RWPE1 (cell line): ENCODE measurements at regions not wholly inside any gene's neighbourhood (a gene's known extent, or its start where the extent isn't known, plus 50 kb on each side); places are given as distances from the start of the nearest gene placed in this dataset.

Source experiments
- CTCF ChIA-PET: fragments of 350-600 bp; sonication (Branson Sonifier 250); formaldehyde crosslinking; extraction: SDS; loops from one replicate; lab custom pipeline; 2021; lab: Yijun Ruan, JAX
- POLR2A ChIA-PET: fragments of 400-600 bp; formaldehyde crosslinking; extraction: SDS; loops from one replicate; lab custom pipeline; 2020; ENCODE audit warnings: antibody characterized with exemption; ENCODE audit not compliant: low non-redundant PET; lab: Yijun Ruan, JAX
- DNase-seq: peaks from one replicate; pipeline ENCODE4 v3.0.0; 2012; ENCODE audit warnings: low spot score
- H3K27ac ChIP-seq: fragments of 450-650 bp; 2 replicates; pipeline ENCODE4 v1.5.1; 2017
- TF ChIP-seq, protein P1 (sequence below): fragments of 450-650 bp; conservative IDR thresholded peaks from 2 replicates; pipeline ENCODE4 v1.5.1; 2017; ENCODE audit warnings: low read depth, mild to moderate bottlenecking

DNA sequence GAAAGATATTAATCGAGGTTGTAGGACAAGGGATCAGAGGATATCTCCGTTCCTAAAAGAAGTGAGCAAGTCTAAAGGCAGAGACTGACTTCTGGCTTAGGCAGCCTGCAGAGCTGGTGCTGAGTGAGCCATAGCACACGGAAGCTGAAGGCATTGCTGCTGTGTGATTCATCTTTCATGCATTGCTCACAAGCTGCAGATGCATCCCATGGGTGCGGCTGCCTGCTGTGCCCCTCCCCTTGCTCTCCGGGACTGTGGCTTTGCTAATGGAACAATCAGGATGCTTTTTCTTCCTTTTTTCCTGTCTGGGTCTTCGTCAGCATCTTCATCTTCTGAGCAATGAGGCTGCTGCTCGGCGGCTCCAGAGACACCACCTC lies 341.4 kb downstream of the DIRAS2 start:
- ChIA-PET CTCF (no interaction called here), POLR2A (no interaction called here)
- peak; percentile 96 for DNase-seq
- TF ChIP-seq, protein P1, sequence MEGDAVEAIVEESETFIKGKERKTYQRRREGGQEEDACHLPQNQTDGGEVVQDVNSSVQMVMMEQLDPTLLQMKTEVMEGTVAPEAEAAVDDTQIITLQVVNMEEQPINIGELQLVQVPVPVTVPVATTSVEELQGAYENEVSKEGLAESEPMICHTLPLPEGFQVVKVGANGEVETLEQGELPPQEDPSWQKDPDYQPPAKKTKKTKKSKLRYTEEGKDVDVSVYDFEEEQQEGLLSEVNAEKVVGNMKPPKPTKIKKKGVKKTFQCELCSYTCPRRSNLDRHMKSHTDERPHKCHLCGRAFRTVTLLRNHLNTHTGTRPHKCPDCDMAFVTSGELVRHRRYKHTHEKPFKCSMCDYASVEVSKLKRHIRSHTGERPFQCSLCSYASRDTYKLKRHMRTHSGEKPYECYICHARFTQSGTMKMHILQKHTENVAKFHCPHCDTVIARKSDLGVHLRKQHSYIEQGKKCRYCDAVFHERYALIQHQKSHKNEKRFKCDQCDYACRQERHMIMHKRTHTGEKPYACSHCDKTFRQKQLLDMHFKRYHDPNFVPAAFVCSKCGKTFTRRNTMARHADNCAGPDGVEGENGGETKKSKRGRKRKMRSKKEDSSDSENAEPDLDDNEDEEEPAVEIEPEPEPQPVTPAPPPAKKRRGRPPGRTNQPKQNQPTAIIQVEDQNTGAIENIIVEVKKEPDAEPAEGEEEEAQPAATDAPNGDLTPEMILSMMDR, result no peak
- peak overlapping the region; percentile 57 for H3K27ac ChIP-seq

DNA sequence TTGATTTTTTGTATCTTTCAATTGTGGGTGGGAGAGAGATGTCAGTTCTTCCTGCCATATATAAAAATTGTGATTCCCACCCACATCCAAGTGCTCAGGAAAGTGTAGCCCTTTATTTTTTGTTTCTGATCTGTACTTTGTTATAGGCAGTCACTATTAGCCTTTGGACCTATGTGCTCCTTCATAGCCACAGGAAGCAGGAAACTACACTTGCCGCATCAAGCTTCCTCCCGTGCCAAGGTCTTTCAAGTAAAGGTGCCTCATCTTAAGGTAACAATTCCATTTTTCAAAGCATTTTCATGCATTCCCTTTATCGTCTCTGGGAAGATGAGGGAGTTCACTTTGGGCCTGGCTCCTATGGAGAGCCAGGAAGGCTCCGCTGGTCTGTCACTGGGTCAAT lies 339.0 kb downstream of the DIRAS2 start:
- TF ChIP-seq, protein P1, result no peak
- ChIA-PET POLR2A (no interaction called here), CTCF (no interaction called here)
- DNase-seq, result no peak
- no peak overlapping the region for H3K27ac ChIP-seq

DNA sequence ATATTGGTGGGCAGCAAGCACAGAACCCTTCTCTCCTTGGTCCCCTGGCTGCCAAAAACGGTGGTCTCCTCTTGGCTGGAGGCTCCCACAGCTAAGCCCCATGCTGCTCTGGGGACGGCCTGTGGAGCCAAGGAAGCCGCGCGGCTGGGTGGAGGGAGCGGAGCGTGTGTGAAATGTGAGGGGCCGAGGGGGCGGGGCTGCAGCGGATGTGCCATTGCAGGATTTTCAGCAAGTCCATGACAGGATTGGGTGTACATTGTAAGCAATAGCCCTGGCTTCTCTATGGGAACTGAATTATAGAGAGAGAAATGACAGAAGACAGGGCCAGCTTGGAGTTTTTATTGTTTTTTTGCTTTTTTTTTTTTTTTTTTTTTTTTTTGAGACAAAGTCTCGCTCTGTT lies 336.5 kb downstream of the DIRAS2 start:
- CTCF ChIA-PET, result no interaction called here
- POLR2A ChIA-PET, result interaction anchor here (0.6 kb wide), 1 partner anchor 14 kb away, joined by 3 read pairs; no protein-coding TSS in a partner anchor
- no peak for DNase-seq
- no peak overlapping the region for H3K27ac ChIP-seq
- TF ChIP-seq, protein P1, result no peak

DNA sequence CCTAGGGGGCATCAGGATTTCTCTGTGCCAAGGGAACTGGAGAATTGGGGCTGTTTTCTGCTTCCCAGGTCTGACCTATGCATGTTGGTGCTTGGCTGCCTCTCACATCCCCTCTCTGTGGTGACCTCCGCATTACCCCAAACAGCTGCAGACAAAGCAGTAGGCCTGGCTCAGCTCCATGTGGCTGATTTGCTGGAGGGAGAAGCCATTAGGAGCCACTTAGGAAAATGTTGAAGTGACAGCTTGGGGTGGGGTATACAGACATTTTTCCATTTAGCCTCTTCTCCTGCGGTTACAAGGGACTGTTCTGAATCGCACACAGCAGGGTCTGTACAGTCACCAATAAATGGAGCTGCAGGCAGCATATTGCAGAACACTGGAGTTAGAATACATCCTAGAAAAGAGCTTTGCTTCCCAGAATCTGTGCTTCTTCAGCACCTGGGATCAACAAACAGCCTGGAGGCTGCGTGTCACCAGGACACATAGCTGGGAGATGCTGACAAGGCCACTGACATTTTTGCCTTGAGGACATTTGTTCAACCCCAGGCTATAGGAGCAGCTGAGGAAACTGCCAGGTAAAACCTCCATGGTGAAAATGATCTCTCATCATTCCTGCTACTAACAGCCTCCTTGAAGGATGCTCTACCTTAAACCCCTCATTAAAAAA lies 335.3 kb downstream of the DIRAS2 start:
- ChIA-PET POLR2A (interaction anchor here (0.6 kb wide), 1 partner anchor 185 kb away, joined by 3 read pairs; no protein-coding TSS in a partner anchor), CTCF (interaction anchor here (0.9 to 1.1 kb wide), 2 partner anchors 11 to 19 kb away, joined by 4 to 5 read pairs; no protein-coding TSS in a partner anchor)
- no peak overlapping the region for H3K27ac ChIP-seq
- DNase-seq, result no peak
- TF ChIP-seq, protein P1, result no peak

DNA sequence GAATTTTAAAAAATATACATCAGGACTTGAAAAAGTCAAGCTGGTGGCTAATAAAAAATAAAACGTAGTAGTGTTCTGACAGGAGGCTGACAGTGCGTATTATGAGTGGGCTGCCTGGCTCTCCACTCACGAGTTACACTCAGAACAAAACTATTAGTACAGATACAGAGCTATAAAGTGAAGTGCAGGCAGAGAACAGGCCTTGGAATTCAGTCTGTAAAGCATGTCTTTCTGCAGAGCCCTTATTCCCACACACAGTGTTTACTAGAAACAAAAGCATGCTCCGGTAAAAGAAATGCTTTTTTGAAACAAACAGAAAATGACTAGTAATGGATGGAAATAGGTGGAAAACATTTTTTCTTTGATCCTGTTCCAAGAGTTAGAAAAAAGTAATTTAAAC lies 334.7 kb downstream of the DIRAS2 start:
- TF ChIP-seq, protein P1, result no peak
- ChIA-PET POLR2A (no interaction called here), CTCF (interaction anchor here (0.9 to 1.1 kb wide), 2 partner anchors 10 to 18 kb away, joined by 4 to 5 read pairs; no protein-coding TSS in a partner anchor)
- no peak overlapping the region for H3K27ac ChIP-seq
- no peak for DNase-seq

DNA sequence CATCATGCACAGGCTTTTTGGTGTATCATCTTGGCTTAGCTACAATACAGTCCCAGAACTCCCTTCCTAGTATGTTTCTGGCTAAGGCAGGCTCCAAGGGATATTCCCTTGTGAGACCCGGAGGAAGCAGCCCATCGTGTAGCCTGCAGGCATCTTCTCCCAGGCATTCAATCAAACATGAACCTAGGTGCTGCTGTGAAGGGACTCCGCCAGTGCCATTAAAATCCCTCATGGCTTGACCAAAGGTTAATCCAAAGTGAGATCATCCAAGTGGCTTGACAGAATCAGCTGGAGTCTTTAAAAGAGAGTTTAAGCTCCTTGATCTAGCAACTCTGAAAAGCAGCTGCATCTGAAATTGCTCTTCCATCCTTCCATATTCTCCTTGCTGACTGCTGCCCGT lies 333.9 kb downstream of the DIRAS2 start:
- ChIA-PET CTCF (no interaction called here), POLR2A (no interaction called here)
- no peak overlapping the region for H3K27ac ChIP-seq
- DNase-seq, result no peak
- TF ChIP-seq, protein P1, result no peak
